Caco-2 (cell line): ENCODE measurements at regions not wholly inside any gene's neighbourhood (a gene's known extent, or its start where the extent isn't known, plus 50 kb on each side); places are given as distances from the start of the nearest gene placed in this dataset.

ENCODE experiments used
- BruUV-seq: library from RNA; stranded (reverse); fragments of 400-500 nt; replicated peaks from 2 replicates; lab custom pipeline; 2021; lab: Mats Ljungman, UMichigan
- CTCF ChIA-PET: fragments of 300-600 bp; sonication (Branson Sonifier 250); formaldehyde crosslinking; loops from one replicate; lab custom pipeline; 2022; ENCODE audit warnings: antibody characterized with exemption; lab: Charles Lee
- POLR2A ChIA-PET: fragments of 300-600 bp; sonication (Branson Sonifier 250); formaldehyde crosslinking; loops from one replicate; lab custom pipeline; 2022; ENCODE audit warnings: antibody characterized with exemption; lab: Charles Lee
- DNase-seq, 2 experiments: peaks; one replicate each; pipeline versions ENCODE4 v3.0.0 to v3.0.0-alpha.2; 2020 to 2022
- H3K27me3 ChIP-seq: replicated peaks from 2 replicates; pipeline ENCODE4 v1.6.0; 2011; ENCODE audit warnings: low read length; ENCODE audit not compliant: control insufficient read depth, insufficient read depth
- H3K36me3 ChIP-seq: 2 replicates; pipeline ENCODE4 v1.5.1; 2011; ENCODE audit warnings: low read length; ENCODE audit not compliant: control insufficient read depth, insufficient read depth
- H3K4me1 ChIP-seq: fragments of 250-450 bp; sonication (Bioruptor Pico); 2 replicates; pipeline ENCODE4 v1.5.1; 2020; ENCODE audit warnings: mild to moderate bottlenecking
- H3K4me3 ChIP-seq: 2 replicates; pipeline ENCODE4 v1.5.1; 2011; ENCODE audit warnings: low read depth, mild to moderate bottlenecking, control low read depth, low read length
- H3K9me3 ChIP-seq: fragments of 250-450 bp; sonication (Bioruptor Pico); 2 replicates; pipeline ENCODE4 v1.5.1; 2020; ENCODE audit warnings: mild to moderate bottlenecking, moderate library complexity
- H3K27ac Mint-ChIP-seq: one replicate; pipeline ENCODE4 v1.8.0; 2022; ENCODE audit warnings: mixed read lengths; ENCODE audit not compliant: unreplicated experiment
- H3K27me3 Mint-ChIP-seq: one replicate; pipeline ENCODE4 v1.8.0; 2022; ENCODE audit warnings: mixed read lengths; ENCODE audit not compliant: insufficient read depth, unreplicated experiment
- H3K36me3 Mint-ChIP-seq: one replicate; pipeline ENCODE4 v1.8.0; 2022; ENCODE audit warnings: mild to moderate bottlenecking, mixed read lengths; ENCODE audit not compliant: insufficient read depth, unreplicated experiment
- H3K4me1 Mint-ChIP-seq: one replicate; pipeline ENCODE4 v1.8.0; 2022; ENCODE audit warnings: low read depth, mixed read lengths; ENCODE audit not compliant: unreplicated experiment
- H3K4me3 Mint-ChIP-seq: one replicate; pipeline ENCODE4 v1.8.0; 2022; ENCODE audit warnings: mild to moderate bottlenecking, moderate library complexity, mixed read lengths; ENCODE audit not compliant: unreplicated experiment
- H3K9me3 Mint-ChIP-seq: one replicate; pipeline ENCODE4 v1.8.0; 2022; ENCODE audit warnings: mixed read lengths; ENCODE audit not compliant: unreplicated experiment
- CTCF ChIP-seq, 2 experiments: fragments of 200-600 bp in 1 of 2; IDR thresholded peaks; 1 replicate in 1 of 2; 2 replicates in 1 of 2; pipeline versions ENCODE4 v1.5.1 to v1.8.0; 2011 to 2022; ENCODE audit warnings: antibody characterized with exemption in 1 of 2, control low read depth in 1 of 2, inconsistent platforms in 1 of 2, low read depth in 1 of 2, low read length in 1 of 2, mild to moderate bottlenecking in 1 of 2, moderate library complexity in 1 of 2; ENCODE audit not compliant: insufficient read depth in 1 of 2, severe bottlenecking in 1 of 2, unreplicated experiment in 1 of 2
- intact Hi-C: fragments of 100-400 bp; cut with micrococcal nuclease; formaldehyde crosslinking; loops from one replicate; pipeline ENCODE4 v1.10.0; 2022; ENCODE audit not compliant: unreplicated experiment

DNA sequence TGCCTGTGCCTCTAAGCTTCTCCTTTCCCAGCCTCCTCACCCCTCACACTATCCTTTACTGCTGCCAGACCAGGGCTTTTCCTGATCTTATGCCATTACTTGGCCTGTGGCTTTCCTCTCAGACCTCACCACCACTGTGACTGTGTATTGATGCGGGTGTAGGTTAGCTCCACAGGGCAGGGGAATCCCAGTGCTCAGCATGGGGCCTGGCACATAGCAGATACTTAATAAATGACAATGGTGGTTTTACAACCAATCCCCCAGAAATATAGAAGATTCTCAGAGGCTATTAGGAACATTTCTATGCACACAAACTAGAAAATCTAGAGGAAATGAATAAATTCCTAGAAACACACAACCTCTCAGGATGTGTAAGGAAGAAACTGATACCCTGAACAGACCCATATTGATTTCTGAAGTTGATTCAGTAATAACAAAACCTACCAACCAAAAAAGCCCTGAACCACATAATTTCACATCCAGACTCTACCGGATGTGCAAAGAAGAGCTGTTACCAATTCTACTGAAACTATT, 129.6 kb upstream of the QRFPR start:
- BruUV-seq: no TSS peak
- H3K4me3 ChIP-seq: no peak overlapping the region
- no peaks in the 10 kb centered on the region for H3K4me1 ChIP-seq
- DNase-seq: no peak
- CTCF ChIA-PET: no interaction called here
- Mint-ChIP-seq H3K27ac (no peak overlapping the region), H3K9me3 (no peaks in the 10 kb centered on the region), H3K36me3 (no peaks in the 10 kb centered on the region), H3K4me3 (no peak overlapping the region), H3K27me3 (peaks cover 3% of the 10 kb centered on the region), H3K4me1 (no peaks in the 10 kb centered on the region)
- no peaks in the 10 kb centered on the region for H3K27me3 ChIP-seq
- no peaks in the 10 kb centered on the region for H3K36me3 ChIP-seq
- POLR2A ChIA-PET: no interaction called here
- H3K9me3 ChIP-seq: no peaks in the 10 kb centered on the region
- intact Hi-C loops: no loop called here
- TF ChIP-seq CTCF (IDR thresholded peaks at IDR 0.05; ENCODE audit: insufficient read depth in 1 of 2, low read depth in 1 of 2, low read length in 1 of 2, severe bottlenecking in 1 of 2, unreplicated experiment in 1 of 2): no peak

GRCh38 chr4:121485190-121485804, 104.5 kb upstream of the QRFPR start:
- H3K27me3 ChIP-seq: no peaks in the 10 kb centered on the region
- TF ChIP-seq CTCF (IDR thresholded peaks at IDR 0.05; ENCODE audit: insufficient read depth in 1 of 2, low read depth in 1 of 2, low read length in 1 of 2, severe bottlenecking in 1 of 2, unreplicated experiment in 1 of 2): no peak
- no peaks in the 10 kb centered on the region for H3K4me1 Mint-ChIP-seq
- H3K4me3 ChIP-seq: no peak overlapping the region
- POLR2A ChIA-PET: no interaction called here
- intact Hi-C loops: no loop called here
- no peaks in the 10 kb centered on the region for H3K4me1 ChIP-seq
- DNase-seq: no peak
- H3K27me3 Mint-ChIP-seq: no peaks in the 10 kb centered on the region
- no peak overlapping the region for H3K27ac Mint-ChIP-seq
- no peaks in the 10 kb centered on the region for H3K36me3 ChIP-seq
- no peak overlapping the region for H3K4me3 Mint-ChIP-seq
- CTCF ChIA-PET: interaction anchor here (1.9 kb wide), 1 partner anchor 251 kb away, joined by 5 read pairs; no protein-coding TSS in a partner anchor
- H3K9me3 ChIP-seq: no peaks in the 10 kb centered on the region
- no TSS peak for BruUV-seq
- H3K36me3 Mint-ChIP-seq: no peaks in the 10 kb centered on the region
- H3K9me3 Mint-ChIP-seq: peaks cover 8% of the 10 kb centered on the region

GRCh38 chr4:121484633-121485032, 103.8 kb upstream of the QRFPR start:
- no peak overlapping the region for H3K4me3 ChIP-seq
- no peaks in the 10 kb centered on the region for H3K9me3 ChIP-seq
- H3K27me3 Mint-ChIP-seq: no peaks in the 10 kb centered on the region
- no peaks in the 10 kb centered on the region for H3K36me3 Mint-ChIP-seq
- no peaks in the 10 kb centered on the region for H3K4me1 Mint-ChIP-seq
- H3K27me3 ChIP-seq: no peaks in the 10 kb centered on the region
- no peaks in the 10 kb centered on the region for H3K4me1 ChIP-seq
- no peaks in the 10 kb centered on the region for H3K36me3 ChIP-seq
- ChIA-PET POLR2A (no interaction called here), CTCF (interaction anchor here (1.9 kb wide), 1 partner anchor 252 kb away, joined by 5 read pairs; no protein-coding TSS in a partner anchor)
- no peak overlapping the region for H3K27ac Mint-ChIP-seq
- TF ChIP-seq CTCF (IDR thresholded peaks at IDR 0.05; ENCODE audit: insufficient read depth in 1 of 2, low read depth in 1 of 2, low read length in 1 of 2, severe bottlenecking in 1 of 2, unreplicated experiment in 1 of 2): peak; percentile 43 to 60
- no peak overlapping the region for H3K4me3 Mint-ChIP-seq
- DNase-seq: peak in 1 of 2 experiments; percentile 40
- BruUV-seq: no TSS peak
- H3K9me3 Mint-ChIP-seq: peaks cover 8% of the 10 kb centered on the region
- intact Hi-C loops: loop anchor here (1.0 to 5.0 kb wide), 2 partner anchors 158 to 172 kb away; no protein-coding TSS in a partner anchor
